ENCODE measurements at regions not wholly inside any gene's neighbourhood (a gene's known extent, or its start where the extent isn't known, plus 50 kb on each side); places are given as distances from the start of the nearest gene placed in this dataset.

DNA sequence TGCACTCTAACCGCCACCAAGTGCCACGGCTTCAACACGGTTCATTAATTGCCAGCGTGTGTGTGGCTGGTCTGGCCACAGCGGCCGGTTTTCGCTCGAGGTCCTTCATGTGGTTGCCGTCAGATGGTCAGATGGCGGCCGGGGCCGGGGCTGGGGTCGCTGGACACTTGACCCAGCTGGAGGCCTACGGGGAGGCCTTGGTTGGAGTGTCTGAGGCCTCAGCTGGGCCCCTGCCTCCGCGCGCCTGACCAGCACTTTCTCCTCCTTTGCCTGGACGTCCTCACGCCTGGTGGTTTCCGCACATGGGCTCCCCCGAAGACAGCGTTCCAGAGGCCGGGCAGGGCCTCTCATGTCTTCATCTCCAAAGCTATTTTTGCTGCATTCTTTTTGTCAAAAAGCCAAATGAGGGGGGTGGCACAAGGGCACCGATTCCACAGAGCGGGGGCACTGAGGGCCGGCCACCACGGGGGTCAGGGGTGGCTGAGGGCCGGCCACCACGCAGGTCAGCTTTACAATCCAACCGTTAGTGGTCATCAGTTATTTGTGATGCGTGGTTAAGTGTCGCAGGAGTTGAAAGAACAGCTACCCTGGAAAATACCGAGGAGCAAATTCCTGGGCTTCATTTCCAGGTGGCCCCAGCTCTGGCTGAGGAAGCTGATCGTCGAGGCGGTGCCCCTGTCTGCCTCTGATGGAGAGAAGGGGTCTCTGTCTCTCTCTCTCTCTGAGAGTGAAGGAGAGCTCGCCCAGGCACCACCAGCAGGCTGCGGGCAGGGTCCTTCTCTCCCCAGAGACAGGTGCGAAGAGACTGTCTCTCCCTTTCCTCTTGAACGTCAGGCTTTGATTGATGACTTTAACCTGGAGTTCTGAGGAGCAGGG, 50.5 kb upstream of the FRMD1 start:
- Mint-ChIP-seq H3K36me3 (ENCODE audit: unreplicated experiment) (no peaks in the 10 kb centered on the region), H3K9me3 (ENCODE audit: unreplicated experiment) (peaks cover 4% of the 10 kb centered on the region), H3K4me3 (ENCODE audit: unreplicated experiment) (no peak overlapping the region), H3K27me3 (ENCODE audit: unreplicated experiment) (peaks cover 4% of the 10 kb centered on the region), H3K4me1 (ENCODE audit: low read depth, unreplicated experiment) (peaks cover 7% of the 10 kb centered on the region), H3K27ac (ENCODE audit: unreplicated experiment) (no peak overlapping the region)
- TF ChIP-seq, protein P1, sequence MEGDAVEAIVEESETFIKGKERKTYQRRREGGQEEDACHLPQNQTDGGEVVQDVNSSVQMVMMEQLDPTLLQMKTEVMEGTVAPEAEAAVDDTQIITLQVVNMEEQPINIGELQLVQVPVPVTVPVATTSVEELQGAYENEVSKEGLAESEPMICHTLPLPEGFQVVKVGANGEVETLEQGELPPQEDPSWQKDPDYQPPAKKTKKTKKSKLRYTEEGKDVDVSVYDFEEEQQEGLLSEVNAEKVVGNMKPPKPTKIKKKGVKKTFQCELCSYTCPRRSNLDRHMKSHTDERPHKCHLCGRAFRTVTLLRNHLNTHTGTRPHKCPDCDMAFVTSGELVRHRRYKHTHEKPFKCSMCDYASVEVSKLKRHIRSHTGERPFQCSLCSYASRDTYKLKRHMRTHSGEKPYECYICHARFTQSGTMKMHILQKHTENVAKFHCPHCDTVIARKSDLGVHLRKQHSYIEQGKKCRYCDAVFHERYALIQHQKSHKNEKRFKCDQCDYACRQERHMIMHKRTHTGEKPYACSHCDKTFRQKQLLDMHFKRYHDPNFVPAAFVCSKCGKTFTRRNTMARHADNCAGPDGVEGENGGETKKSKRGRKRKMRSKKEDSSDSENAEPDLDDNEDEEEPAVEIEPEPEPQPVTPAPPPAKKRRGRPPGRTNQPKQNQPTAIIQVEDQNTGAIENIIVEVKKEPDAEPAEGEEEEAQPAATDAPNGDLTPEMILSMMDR (IDR thresholded peaks at IDR 0.05; ENCODE audit: partially characterized antibody, unreplicated experiment) = no peak
- no peak for DNase-seq

DNA sequence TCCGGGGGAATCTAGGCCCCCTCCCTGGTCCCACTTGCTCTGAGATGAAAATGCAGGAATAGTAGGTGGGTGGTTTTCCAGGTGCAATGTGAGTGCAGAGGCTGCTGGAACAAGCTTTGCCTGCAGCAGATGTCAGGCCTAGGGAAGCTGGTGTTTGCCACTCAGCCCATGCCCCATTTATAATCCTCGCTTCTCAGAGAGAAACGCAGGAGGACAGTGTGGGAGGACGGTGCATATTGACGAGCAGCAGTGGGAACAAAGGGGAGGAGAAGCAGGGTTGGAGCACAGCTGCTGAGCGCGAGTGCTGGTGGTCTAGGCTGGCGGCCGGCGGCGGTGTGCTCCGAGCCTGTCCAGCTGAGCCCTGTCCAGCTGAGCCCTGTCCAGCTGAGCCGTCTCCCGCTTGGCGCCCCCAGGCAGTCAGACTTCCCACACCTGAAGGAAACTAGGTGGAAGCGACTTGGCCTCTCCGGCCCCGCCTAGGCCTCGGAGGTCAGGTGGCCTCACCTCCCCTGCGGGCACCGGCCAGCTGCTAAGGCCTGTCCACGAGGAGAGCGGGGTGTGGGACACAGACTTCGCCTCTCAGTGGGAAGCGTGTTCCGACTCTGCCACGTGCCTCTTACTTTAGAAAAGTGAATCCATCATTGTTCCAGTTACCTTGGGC, 49.7 kb upstream of the FRMD1 start:
- Mint-ChIP-seq H3K36me3 (ENCODE audit: unreplicated experiment) (no peaks in the 10 kb centered on the region), H3K27ac (ENCODE audit: unreplicated experiment) (no peak overlapping the region), H3K4me3 (ENCODE audit: unreplicated experiment) (no peak overlapping the region), H3K4me1 (ENCODE audit: low read depth, unreplicated experiment) (peaks cover 7% of the 10 kb centered on the region), H3K27me3 (ENCODE audit: unreplicated experiment) (peaks cover 6% of the 10 kb centered on the region), H3K9me3 (ENCODE audit: unreplicated experiment) (peaks cover 4% of the 10 kb centered on the region)
- TF ChIP-seq, protein P1 (IDR thresholded peaks at IDR 0.05; ENCODE audit: partially characterized antibody, unreplicated experiment) = no peak
- DNase-seq = no peak

Measured in glutamatergic neuron (in vitro differentiated cells).